HG03139 (cell line): ENCODE measurements at regions not wholly inside any gene's neighbourhood (a gene's known extent, or its start where the extent isn't known, plus 50 kb on each side); places are given as distances from the start of the nearest gene placed in this dataset.

Experiments
- ATAC-seq: cut with Tn5 transposase; IDR thresholded peaks from one replicate; pipeline ENCODE4 v1.9.1; 2021; ENCODE audit not compliant: unreplicated experiment

DNA sequence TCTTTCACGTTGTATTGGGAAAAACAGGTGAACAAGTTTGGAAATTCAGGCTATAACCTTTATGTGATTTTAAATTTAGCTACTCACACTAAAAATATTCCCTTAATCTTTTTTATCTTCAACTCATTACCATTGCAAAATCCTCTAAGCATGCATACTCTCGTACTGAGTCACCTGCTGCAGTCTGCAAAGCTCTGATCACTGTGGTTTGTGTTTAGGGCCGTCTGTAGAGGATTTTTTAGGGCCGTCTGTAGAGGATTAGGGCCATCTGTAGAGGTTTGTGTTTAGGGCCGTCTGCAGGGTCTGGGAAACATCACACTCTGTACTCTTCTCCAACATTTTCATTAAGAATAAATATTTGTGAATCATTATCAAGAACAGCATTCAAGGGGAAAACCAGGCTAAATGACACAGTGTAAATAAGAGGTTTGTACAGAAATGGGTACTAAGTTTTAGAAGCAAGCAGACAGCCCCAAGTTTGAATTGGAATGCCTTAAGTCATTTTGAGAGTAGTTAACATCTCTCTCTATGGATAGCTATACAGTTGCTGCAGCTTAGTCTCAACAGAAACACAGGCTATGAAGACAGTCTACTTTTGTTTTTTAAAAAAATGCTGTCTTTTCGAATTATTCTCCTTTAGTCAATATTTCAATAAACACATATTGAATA is 155.0 kb upstream of the TSLP start:
- no peak for ATAC-seq

DNA sequence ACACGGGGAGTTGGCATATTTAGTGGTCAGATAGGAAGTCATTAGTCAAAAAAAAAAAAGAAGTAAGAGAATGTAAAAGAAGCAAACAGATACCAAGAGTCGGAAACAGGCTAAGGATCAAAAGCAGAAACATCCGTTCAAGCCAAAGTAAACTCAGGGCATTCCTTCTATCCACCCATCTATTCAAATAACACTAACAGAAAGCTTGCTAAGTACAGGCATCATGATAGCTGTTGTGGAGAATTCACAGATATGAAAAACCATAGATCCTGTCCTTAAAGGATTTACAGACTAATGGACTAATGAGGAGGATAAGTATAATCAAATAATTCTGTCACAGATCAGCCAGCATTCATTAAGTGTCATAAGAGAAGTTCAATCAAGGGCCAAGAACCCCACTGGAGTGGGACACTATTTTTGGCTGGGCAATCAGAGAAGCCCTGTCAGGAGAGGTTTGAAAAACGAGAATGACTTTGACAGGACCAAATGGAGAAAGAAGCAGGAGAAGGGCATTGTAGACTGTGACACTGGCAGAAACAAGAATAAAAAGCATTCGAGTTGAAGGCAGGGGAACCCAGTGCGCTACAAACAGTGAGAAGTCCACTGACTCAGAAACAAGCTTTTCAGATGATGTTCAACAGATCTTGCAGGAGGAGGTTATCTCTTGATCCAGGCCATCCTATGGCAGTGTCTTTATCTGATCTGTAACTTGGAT is 154.2 kb upstream of the TSLP start:
- no peak for ATAC-seq

DNA sequence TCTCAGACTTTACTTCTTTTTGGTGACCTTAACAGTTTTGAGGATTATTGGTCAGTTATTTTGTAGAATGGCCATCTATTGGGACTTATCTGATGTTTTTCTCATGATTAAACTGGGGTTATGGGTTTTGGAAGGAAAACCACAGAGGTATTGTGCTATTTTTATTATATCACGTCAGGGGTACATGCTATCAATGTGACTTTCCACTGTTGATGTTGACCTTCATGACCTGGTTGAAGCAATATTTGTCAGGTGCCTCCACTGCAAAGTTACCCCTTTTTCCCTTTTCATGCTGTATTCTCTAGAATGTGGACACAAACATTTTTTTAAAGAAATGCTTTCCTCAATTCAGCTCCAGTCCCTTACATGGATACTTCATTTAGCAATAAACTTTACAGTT is 152.8 kb upstream of the TSLP start:
- no peak for ATAC-seq

DNA sequence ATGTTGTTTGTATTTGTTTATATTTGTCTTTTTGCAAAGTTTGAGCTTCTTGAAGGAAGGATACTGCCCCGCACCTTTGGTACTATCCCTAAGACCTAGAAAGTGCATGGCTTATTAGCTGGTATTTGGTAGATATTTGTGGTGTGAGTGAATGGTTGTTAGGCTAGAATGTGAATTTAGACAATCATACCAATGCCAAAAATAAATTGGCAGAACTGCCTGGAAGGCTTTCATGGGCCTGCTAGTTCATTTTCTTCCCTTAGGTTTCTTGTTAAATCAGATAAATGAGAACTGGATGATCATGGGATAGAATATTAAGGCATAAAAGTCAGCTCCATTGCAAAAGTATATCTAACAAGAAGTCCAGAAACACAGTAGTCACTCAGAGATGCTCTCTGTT is 147.5 kb upstream of the TSLP start:
- no peak for ATAC-seq

DNA sequence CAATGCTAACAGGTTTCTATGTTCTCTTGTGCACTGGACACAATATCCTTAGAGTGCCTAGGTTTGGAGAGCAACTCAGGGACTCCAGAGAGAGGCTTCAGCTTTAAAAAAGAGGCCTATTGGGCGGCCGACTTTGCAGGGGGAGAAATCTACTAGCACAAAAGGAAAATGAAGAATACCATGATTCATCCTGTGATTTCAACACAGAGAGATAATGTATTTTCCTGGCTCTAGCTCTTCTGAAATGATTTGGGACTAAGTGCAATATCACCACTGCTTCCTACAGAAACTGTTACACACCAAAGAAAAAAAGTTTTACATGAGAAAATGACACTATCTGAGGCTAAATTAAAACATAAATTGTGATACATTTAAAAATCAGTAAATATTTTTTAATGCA is 146.1 kb upstream of the TSLP start:
- ATAC-seq = no peak

DNA sequence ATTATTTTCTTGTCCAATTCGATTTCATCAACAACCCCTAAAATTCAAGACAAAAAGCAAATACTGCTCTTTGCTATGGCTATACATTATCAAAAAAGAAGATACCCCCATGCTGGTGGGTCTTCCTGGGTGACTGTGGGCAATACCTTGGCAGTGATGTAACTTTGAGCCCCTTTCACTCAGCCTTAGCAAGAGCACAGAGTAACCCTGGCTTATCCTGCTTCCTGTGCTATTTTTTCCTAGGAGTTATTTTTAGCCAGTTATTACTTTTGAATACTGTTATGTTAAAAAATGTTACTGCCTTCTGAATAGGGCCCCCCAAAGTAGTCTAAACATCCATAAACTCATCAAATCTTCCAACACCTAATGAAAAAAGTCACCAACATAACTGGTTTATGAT is 145.6 kb upstream of the TSLP start:
- no peak for ATAC-seq

DNA sequence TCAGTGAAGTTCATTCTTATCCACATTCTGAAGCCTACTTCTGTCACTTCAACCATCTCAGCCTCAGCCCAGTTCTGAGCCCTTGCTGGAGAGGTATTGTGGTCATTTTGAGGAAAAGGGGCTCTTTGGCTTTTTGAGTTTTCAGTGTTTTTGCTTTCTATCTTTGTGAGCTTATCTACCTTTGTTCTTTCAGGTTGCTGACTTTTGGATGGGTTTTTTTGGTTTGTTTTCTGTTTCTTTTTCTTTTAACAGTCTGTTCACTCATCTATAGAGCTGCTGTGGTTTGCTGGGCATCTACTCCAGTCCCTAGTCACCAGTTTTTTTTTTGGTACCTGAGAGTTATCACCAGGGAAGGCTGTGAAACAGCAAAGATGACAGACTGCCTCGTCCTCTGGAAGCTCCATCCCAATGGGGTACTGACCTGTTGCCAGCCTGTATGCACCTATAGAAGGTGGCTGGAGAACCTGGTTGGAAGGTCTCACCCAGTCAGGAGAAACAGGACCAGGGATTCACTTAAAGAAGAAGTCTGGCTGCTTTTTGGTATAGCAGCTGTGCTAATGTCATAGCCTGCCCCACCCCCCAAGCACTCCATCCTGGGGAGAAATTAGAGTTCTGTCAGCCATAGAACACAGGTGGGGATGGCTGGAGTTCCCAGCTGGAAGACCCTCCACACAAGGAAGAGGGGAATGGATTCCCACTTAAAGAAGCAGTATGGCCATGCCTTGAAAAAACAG is 138.6 kb upstream of the TSLP start:
- no peak for ATAC-seq

DNA sequence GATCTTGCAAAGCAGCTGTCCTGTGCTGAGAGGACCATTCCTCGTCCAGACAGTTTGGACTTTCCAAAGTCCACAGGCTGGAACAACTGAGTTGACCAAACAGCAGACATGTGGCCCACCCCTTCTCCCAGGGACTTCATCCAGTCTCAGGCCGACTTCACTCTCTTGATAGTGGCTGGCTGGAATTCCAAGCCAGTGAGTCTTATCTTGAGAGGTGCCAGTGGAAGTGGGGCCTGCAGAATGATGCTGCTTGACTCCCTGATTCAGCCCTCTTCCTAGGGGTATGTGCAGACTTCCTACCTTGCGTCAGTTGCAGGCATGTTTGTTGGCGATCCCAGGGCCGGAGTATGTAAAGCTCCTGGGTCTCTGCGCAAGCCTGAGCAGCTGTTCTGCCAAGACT is 131.4 kb upstream of the TSLP start:
- no peak for ATAC-seq

DNA sequence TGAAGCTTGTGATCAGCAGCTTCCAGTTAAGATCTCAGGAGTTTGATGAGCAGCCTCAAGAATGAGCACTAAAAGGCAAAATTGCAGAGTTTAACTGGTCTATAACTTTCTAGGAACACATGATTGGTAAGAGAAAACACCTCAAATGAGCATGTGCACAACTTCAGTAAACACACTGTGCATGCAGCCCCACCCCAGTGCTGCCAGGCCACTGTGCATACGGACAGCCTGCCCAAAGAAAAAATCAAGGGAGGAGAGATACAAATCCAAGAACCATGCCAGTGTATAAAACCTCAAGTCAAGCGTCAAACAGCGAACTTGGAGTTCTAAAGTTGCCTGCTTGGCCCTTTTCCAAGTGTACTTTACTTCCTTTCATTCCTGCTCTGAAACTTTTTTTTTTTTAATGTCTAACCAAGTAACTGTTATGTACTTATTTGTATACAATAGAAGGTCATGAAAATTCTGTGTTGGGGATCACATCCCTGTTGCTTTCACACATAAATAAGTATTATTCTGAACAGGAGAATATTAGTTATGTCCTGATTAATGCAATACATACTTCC is 125.6 kb upstream of the TSLP start:
- ATAC-seq = no peak

DNA sequence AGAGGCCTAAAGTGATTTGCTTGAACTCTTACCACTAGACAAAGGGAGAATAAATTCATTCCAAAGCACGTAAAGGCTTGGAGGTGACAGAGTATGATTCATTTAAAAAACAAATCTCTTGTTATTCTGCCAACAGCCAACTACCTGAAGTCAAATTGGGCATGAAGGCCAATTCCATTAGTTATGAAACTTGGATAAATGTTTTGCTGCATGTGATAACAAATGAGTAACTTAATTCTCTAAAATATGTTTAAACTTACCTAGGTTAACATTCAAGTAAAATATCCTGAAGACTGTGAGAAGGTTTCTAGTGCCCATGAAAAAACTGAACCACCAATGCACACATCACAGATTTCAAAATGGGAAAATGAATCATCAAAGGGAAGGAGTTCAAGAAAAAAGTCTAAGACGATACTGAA is 120.1 kb upstream of the TSLP start:
- ATAC-seq = no peak

DNA sequence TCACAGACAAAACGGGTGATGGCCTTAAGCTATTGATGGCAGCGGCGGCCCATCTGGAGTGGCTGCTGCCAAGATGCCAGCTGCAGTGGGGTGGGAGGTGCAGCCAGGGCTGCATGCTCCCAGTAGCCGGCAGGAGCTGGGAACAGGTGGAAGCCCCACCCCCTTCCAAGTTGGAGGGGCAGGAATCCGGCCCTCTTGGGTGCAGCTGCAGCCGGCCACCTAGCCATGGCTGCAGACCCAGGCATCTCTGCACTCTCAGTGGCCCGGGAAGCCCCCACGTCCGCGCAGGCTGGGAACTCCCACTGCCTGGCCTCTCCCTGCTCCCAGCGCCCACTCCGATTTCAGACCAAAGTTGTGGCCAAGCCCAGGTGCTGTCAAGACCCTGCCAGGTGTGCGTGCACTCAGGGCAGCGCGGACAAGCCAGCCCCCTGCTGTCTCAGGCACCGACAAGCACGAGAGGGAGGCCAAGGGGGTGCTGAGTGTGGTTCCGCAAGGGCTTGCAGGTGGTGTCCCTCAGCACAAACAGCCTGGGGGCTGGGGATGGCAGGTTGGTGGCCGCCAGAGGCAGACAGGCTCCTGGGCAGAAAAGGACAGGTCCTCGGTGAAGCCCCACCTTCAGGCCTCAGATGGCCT is 115.1 kb upstream of the TSLP start:
- no peak for ATAC-seq

DNA sequence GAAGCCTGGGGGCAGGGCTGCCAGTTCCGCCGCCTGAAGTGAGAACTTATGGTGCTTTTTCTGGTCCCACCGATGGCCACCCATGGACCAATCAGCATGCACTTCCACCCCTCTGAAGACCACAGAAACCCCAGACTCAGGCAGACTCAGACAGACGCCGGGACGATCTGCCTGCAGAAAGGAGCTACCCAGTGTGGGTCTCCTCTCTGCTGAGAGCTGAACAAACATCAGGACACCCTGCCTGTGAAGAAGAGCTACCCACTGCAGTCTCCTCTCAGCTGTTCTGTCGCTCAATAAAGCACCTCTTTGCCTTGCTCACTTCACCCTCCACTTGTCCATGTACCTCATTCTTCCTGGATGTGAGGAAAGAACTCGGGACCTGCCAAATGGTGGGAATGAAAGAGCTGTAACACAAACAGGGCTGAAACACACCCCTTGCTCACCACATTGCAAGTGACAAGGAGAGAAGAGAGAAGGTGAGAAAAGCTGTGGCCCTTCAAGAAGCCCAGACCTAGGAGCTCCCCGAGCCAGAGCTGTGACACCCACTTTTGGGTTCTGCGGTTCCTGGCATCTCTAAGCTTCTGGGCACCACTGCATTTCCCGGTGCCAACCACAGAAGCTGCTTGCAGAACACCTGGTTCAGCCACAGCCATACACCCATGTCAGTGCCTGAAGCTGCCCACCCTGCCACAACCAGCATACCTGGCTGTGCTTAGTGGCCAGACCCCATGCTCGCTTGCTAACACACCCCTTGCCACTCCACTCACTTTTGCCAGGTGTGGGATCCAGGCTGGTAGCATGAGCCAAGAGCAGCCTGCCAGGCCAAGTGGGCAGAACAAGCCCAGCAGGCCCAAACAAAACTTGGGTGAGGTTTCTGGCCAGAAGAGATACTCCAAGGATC is 114.3 kb upstream of the TSLP start:
- ATAC-seq = no peak

DNA sequence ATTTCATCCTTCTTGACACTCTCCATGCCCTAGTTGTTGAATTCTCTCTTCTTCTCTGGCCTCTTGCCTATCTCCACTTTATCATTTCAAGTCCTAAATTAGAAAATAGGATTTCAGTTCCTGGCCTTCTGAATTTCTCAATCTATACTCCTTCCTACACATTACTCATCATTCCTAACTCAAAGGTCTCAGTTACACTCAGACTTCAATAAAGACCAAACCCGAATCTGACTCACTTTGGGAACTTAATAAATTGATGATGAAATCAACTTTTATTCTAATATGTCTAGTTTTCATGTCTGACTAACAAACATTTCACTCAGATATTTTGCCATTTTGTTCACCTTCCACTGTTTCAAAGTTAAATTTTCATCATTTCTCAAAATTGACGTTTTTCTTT is 113.6 kb upstream of the TSLP start:
- no peak for ATAC-seq

DNA sequence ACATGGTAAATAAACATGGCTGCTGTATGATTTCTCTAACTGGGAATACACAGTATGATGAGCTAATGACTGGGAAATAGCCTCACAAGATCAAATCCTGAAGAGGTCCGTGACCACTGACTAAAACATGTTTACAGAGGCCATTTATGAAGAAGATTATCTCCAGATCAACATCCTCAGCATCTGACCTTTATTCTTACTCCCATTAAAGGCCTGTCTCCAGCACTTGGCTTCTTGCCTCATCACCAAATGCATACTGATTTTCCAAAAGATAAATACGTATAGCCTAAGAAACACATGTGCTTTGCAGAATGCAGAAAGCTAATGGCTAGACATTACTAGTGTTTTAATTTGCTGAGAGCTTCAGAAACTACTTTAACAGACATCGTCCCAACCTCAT is 108.0 kb upstream of the TSLP start:
- no peak for ATAC-seq

DNA sequence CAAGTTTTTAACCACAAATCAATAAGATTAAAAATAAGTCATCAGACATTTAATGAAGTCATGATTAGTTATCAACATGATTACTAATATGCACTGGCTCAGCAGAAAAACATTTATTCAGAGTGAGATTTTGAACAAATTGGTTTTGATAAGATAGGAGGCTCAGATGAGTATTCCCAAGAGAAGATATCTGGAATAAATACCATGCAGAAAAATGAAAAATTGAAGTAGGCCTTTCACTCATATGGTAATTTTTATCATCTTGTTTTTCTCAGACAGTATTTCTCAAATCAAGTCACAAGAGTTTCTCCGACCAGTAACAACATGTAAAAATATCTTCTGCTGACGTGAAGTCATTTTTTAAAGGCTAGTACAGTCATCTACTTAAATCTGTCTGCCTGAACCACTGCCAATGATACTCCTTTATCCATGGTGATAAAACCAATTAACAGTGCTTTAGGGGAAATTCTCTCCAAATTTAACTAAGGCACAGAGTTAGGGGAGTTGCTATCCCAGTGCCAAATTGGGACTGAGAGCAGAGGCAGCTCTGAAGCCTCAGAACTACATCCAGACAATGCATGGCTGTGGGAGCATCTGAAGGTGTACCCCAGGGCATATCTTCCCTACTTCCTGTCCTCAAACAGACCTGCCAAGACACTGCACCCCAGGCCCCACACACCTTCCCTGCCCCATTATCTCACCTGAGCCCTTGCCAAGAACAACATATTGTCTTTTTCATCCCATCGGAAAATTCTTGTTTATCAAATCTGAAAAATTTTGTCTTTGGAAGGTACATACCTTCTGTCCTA is 105.5 kb upstream of the TSLP start:
- ATAC-seq = no peak

DNA sequence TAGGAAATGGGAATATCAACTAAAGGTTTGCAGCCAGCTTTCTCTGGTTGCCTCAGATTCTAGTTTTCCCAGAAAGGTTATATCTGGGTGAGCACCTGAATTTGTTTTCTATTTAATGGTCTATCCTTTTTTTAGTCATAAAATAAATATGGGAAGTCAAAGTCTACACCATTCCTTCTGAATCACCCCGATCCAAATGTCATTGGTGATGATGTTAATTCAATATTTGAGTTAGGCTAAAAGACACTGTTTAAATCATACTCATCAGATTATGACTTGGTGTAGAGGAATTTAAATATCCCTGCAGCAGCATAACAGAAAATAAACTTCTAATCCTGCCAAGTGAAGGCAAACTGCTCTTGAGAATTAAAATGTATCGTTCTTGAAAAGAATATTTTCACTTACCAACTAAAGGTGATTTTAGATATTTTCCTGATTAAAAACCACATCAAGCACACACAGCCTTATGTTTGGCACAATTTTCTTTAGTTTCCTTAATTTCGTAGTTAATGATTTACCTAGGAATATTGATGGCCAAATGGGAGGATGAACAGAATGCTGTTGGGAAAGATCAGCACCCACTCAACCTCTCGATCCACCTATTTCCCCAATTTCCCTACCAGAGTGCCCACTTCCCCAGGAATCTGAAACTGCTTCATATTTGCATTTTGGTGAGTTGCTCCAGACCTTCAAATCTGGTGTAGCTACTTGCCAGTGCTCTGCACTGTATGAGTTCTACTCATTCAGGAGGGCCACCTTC is 103.1 kb upstream of the TSLP start:
- ATAC-seq = no peak

DNA sequence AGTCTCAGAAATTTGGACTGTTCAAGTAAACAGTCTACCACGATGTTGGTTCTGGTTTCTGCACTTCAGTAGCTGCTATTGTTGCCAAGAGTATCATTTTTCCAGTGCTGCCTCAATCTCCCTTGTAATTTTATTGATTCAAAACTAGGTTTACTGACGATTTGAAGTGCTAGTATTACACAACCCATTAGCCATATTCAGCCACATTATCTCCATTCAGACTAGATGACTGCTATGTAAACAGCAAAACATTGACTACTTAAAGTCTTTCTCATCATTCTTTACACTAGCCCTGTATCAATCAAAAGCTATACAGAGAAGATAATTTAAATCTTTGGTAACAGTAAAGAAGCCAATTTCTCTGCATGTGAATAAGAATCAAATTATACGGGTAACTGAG is 102.0 kb upstream of the TSLP start:
- ATAC-seq = no peak

DNA sequence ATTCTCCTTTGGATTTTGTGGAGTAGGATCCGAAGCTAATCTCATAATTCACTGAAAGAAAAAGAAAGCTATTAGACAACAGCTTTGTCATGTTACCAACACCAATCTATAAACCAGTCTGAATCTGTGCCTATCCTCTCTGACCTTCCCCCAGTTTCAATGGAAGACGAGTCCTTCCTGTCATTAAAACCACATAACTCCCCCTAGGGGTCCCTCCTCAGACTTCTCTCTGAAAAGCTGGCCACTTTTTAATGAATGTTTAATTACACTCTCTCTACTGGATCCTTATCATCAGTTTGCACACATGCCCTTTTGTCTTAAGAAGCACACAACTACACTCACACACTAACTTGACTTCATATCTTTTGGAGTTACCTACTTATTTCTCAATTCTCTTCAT is 98.0 kb upstream of the TSLP start:
- ATAC-seq = no peak

DNA sequence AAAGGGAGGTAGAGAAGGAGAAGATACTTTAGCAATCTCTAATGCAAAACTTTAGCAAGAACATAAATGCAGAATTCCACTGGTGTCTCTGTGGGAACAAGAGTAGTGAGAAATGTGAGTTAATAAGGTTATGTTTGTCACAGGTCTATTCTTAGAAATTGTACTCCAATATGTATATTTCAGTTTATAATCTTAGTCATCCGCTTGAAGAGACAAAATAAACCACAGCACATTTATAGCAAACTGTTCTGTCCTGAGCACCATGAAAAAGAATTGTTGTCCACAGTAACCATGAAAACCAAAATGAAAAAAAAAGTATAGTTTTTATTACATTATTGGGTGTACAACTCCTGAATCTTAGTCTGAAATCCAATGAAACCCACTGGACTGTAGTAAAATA is 93.6 kb upstream of the TSLP start:
- ATAC-seq = no peak
